GM19372 (cell line): ENCODE measurements at regions not wholly inside any gene's neighbourhood (a gene's known extent, or its start where the extent isn't known, plus 50 kb on each side); places are given as distances from the start of the nearest gene placed in this dataset.
"Not testable (repeated sequence)": the region's sequence is repeated elsewhere in the genome, so short reads cannot be mapped to it uniquely, and the experiment has no call there.

Experiments used
- ATAC-seq: cut with Tn5 transposase; IDR thresholded peaks from one replicate; pipeline ENCODE4 v1.9.1; 2021; ENCODE audit warnings: mild to moderate bottlenecking, low read depth, moderate library complexity; ENCODE audit not compliant: unreplicated experiment

DNA sequence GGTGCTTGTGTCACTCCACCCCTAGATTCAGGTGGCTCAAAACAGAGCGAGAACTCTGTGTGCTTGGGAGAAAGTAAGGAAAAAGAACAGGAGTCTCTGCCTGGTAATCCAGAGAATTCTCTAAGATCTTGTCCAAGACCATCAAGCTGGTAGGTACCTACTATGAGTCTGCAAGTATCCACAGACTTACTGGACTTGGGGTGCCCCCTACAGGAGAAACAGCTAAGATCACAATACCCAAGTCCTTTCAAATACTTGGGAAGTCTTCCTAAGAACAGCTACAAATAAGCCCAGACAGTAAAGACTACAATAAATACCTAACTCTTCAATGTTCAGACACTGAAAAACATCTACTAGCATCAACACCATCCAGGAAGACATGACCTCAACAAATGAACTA, 1143.6 kb upstream of the ACVR2A start:
- no peak for ATAC-seq

GRCh38 chr2:146697307-146697706, 1147.5 kb upstream of the ACVR2A start:
- ATAC-seq: no peak

- not testable (repeated sequence) for ATAC-seq
Observed at GRCh38 chr2:146696787-146697186, 1148.0 kb upstream of the ACVR2A start.

DNA sequence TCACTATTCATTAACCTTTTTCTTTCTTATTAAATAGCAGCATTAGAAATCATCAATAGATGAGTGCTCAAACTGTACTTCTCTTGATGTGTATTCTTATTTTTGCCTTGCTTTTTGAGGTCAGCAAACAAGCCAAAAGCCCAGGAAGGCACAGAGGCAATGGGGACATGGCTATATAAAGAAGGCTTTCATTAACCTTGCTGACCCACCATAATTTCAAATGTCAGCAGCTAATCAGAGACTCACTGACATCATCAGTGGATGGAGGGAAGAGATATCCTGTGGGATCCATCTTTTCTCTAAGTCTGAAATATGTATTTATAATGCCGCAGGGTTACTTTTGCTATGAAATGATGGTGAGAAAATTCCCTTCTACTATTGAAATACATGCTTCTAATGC, 1162.8 kb upstream of the ACVR2A start:
- no peak for ATAC-seq

DNA sequence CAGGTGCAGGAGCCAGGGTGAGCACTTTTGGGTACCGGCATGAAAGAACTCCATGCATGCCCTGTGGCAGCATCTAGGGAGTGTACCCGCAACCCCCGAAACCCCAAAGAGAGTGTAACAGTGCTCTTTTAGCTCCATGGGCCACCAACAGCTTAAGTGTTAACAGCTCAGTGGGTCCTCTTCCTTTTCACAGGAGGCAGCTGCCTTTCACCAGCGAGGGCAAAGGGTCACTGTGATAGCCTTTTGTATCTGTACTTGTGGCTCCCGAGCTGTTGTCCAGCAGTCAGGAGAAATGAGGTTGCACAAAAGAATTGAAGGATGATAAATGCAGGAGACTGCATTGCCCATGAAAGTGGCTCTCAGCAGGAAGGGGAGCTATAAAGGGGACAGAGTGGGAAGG, 1166.3 kb upstream of the ACVR2A start:
- no peak for ATAC-seq

DNA sequence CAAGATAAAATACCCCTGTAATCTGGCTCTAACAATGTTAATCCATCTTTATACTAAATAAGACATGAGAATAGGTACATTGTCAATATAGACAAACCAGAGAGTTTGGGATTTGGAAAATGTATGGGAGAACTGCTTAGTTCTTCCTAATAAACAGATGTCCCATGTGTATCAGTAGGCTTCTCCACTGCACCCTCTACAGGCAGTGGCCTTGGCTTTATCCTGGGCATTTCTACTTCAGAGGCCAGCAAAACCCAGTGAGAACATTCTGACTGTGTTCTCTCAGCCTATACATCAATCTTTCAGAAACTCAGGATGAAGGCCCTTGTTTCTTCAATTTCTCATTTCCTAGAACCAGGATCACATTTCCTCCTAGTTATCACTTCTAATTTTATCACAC, 1167.5 kb upstream of the ACVR2A start:
- no peak for ATAC-seq

DNA sequence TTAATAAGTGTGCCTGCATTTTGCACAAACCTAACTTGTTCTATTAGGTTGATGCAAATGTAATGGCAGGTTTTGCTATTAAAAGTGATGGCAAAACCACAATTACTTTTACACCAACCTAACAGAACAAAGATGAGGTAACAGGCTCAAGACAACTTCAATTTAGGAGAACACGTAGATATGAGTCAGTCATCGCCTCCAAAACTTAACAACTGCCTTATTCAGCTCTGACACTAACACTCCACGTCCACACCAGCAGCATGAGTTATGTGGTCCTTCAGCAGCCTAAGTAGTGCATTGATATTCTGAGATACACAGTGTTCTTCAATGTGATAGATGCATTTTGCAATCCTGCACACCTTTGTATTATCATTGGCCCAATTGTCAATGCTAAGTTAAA, 1175.1 kb upstream of the ACVR2A start:
- no peak for ATAC-seq

GRCh38 chr2:146666340-146666739, 1178.5 kb upstream of the ACVR2A start:
- ATAC-seq: no peak

- no peak for ATAC-seq
Observed at GRCh38 chr2:146665800-146666199, 1179.0 kb upstream of the ACVR2A start.

DNA sequence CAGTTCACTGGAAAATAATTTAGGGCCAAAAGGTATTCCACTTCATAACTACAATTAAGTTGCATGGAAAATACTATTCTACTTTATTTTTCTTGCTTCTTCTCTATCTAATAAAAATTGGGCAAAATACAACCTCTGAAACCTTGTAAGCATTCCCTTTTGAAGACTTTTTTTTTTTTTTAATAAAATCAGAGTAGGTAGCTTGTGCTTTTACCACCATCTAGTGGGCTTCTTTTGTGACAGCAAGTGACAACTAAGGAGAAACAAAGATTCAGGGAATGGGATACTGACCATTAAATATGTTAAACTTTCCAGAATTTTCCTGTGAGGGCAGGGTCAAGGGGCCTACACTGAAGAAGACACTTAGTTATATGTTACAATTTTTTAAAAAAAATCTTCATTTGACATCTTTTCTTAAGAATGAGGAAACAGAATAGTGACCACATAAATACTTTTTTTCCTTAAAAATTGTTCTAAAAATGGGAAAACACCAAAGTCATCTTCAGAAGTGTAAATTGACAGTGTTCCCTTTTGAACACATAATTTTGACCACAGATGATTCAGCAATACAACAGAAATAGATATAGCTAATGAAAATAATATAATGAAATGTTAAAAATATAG, 1183.2 kb upstream of the ACVR2A start:
- no peak for ATAC-seq

- ATAC-seq: no peak
Observed at GRCh38 chr2:146659976-146660375, 1184.9 kb upstream of the ACVR2A start.

DNA sequence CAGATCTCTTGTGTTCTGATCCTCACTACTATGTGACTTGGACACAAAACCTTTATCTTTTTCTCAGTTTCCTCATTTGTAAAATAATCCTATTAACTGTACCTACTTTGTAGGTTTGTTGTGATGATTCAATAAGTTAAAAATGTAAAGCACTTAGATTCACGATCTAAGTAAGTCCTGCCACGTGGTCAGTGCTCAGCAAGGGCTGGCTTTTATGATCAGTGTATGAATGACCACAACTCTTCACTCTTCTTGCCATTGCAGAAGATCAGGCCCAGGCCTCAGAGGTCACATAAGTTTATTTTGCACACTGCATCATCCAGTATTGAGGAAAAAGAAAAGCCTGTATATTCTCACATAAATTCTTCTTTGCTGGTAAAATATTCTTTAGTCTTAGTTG, 1192.5 kb upstream of the ACVR2A start:
- no peak for ATAC-seq

DNA sequence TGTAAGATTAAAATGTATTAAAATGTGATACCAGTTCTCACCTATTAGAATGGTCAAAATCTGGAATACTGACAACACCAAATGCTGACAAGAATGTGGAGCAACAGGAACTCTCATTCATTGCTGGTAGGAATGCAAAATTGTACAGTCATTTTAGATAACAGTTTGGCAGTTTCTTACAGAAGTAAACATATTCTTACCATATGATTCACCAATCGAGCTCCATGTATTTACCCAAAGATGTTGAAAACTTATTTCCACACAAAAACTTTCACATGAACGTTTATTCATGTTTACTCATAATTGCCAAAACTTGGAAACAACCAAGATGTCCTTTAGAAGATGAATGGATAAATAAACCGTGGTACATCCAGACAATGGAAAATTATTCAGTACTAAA, 1193.5 kb upstream of the ACVR2A start:
- no peak for ATAC-seq

DNA sequence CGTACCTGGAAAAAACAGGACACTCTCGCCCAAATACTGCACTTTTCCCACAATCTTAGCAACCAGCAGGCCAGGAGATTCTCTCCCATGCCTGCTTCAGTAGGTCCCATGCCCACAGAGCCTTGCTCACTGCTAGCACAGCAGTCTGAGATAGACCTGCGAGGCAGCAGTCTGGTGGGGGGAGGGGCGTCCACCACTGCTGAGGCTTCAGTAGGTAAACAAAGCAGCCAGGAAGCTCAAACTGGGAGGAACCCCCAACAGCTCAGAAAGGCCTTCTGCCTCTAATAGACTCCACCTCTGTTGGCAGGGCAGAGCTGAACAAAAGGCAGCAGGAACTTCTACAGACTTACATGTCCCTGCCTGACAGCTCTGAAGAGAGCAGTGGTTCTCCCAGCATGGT, 1202.8 kb upstream of the ACVR2A start:
- no peak for ATAC-seq

GRCh38 chr2:146634230-146635097, 1210.4 kb upstream of the ACVR2A start:
- no peak for ATAC-seq

DNA sequence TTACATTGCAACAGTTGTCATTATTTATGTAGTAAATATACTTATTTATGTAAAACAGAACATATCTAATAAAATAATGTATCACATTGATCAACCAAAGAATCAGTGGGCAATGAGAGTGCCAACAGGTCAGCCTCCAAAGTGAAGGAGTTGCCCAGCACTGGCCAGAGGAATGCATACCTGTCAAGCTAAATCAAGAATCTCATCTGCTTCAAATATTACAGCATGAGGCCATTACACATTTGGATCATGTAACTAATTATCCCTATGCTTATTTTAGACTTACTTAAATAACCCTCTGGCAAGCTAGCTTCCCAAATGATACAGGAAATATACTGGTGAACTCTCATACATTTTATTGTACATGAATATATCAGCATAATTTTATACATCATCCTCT, 1211.7 kb upstream of the ACVR2A start:
- ATAC-seq: no peak

DNA sequence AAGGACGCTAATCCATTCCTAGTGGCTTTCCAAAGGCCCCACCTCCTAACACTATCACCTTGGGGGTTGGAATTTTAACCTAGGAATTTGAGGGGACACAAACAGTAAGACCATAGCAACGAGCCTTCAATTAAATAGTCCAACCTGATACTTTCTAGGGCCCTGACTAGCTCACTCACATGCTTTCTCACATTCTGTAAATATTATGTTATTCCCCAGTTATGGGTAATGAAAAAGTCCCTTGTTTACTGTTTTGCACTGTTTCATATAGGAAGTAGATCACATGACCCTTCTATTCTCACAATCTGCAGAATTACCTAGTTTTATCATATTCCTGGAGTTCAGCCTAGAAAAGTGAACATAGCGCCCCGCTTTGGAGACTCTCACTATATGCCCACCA, 1212.1 kb upstream of the ACVR2A start:
- ATAC-seq: no peak

GRCh38 chr2:146624430-146625160, 1220.2 kb upstream of the ACVR2A start:
- no peak for ATAC-seq

DNA sequence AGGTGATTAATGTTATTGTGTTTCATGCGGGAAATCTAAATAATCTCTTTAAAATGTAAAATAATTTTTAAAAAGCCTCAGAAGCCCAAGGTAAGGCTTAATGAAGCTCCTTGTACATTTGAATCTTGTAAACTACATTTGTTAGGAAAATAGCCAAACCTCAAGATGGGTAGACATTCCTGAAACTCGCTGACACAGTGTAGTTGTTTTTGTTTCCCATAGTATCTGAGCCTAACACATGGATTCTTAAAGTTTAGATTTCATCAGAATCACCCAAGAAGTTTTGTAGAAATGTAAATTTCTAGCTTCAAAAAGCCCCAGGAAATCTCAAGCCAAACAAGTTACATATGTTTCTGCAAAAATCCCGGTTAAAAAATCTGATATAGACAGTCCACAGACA, 1221.1 kb upstream of the ACVR2A start:
- ATAC-seq: no peak

- ATAC-seq: no peak
Observed at GRCh38 chr2:146621656-146622055, 1223.2 kb upstream of the ACVR2A start.

- ATAC-seq: no peak
Observed at GRCh38 chr2:146615778-146616177, 1229.1 kb upstream of the ACVR2A start.
